ENCODE measurements at regions not wholly inside any gene's neighbourhood (a gene's known extent, or its start where the extent isn't known, plus 50 kb on each side); places are given as distances from the start of the nearest gene placed in this dataset.

GRCh38 chr15:68871507-68871906 is 50.8 kb upstream of the ANP32A start:
- TF ChIP-seq CTCF (conservative IDR thresholded peaks at IDR 0.05; ENCODE audit: low read length) (no peak), EZH2phosphoT487 (IDR thresholded peaks at IDR 0.05; ENCODE audit: borderline replicate concordance, low read depth, low read length) (no peak)
